ENCODE measurements at regions not wholly inside any gene's neighbourhood (a gene's known extent, or its start where the extent isn't known, plus 50 kb on each side); places are given as distances from the start of the nearest gene placed in this dataset.

- FAIRE-seq (no peak), DNase-seq (ENCODE audit: insufficient read length, low spot score) (no peak)
- no peak for TF ChIP-seq POLR2A (IDR thresholded peaks at IDR 0.05; ENCODE audit: low read depth, low read length)
Observed at GRCh38 chr4:137468836-137469235, 63.5 kb downstream of the PCDH18 start.

GRCh38 chr4:137467537-137467936, 64.8 kb downstream of the PCDH18 start:
- DNase-seq (ENCODE audit: insufficient read length, low spot score) (no peak), FAIRE-seq (no peak)
- TF ChIP-seq POLR2A (IDR thresholded peaks at IDR 0.05; ENCODE audit: low read depth, low read length) = no peak

- no peak for TF ChIP-seq POLR2A (IDR thresholded peaks at IDR 0.05; ENCODE audit: low read depth, low read length)
- FAIRE-seq = no peak
- DNase-seq (ENCODE audit: insufficient read length, low spot score) = no peak
Observed at GRCh38 chr4:137463377-137464003, 68.8 kb downstream of the PCDH18 start.

GRCh38 chr4:137455647-137456321, 76.5 kb downstream of the PCDH18 start:
- DNase-seq (ENCODE audit: insufficient read length, low spot score) (no peak), FAIRE-seq (no peak)
- no peak for TF ChIP-seq POLR2A (IDR thresholded peaks at IDR 0.05; ENCODE audit: low read depth, low read length)

- DNase-seq (ENCODE audit: insufficient read length, low spot score) = no peak
- FAIRE-seq = no peak
- TF ChIP-seq POLR2A (IDR thresholded peaks at IDR 0.05; ENCODE audit: low read depth, low read length) = no peak
Observed at GRCh38 chr4:137454767-137455166, 77.5 kb downstream of the PCDH18 start.

- FAIRE-seq (no peak), DNase-seq (ENCODE audit: insufficient read length, low spot score) (no peak)
- TF ChIP-seq POLR2A (IDR thresholded peaks at IDR 0.05; ENCODE audit: low read depth, low read length) = no peak
Observed at GRCh38 chr4:137452799-137453198, 79.5 kb downstream of the PCDH18 start.

- TF ChIP-seq POLR2A (IDR thresholded peaks at IDR 0.05; ENCODE audit: low read depth, low read length) = no peak
- FAIRE-seq (no peak), DNase-seq (ENCODE audit: insufficient read length, low spot score) (no peak)
Observed at GRCh38 chr4:137451172-137451825, 81.0 kb downstream of the PCDH18 start.

- FAIRE-seq (no peak), DNase-seq (ENCODE audit: insufficient read length, low spot score) (no peak)
- no peak for TF ChIP-seq POLR2A (IDR thresholded peaks at IDR 0.05; ENCODE audit: low read depth, low read length)
Observed at GRCh38 chr4:137448402-137448801, 83.9 kb downstream of the PCDH18 start.

- FAIRE-seq = no peak
- TF ChIP-seq POLR2A (IDR thresholded peaks at IDR 0.05; ENCODE audit: low read depth, low read length) = no peak
- no peak for DNase-seq (ENCODE audit: insufficient read length, low spot score)
Observed at GRCh38 chr4:137446071-137446470, 86.2 kb downstream of the PCDH18 start.

- FAIRE-seq (no peak), DNase-seq (ENCODE audit: insufficient read length, low spot score) (no peak)
- TF ChIP-seq POLR2A (IDR thresholded peaks at IDR 0.05; ENCODE audit: low read depth, low read length) = no peak
Observed at GRCh38 chr4:137443031-137443800, 89.1 kb downstream of the PCDH18 start.

GRCh38 chr4:137432446-137433311, 99.6 kb downstream of the PCDH18 start:
- DNase-seq (ENCODE audit: insufficient read length, low spot score) (no peak), FAIRE-seq (no peak)
- TF ChIP-seq POLR2A (IDR thresholded peaks at IDR 0.05; ENCODE audit: low read depth, low read length) = no peak

GRCh38 chr4:137430171-137430570, 102.1 kb downstream of the PCDH18 start:
- FAIRE-seq = no peak
- TF ChIP-seq POLR2A (IDR thresholded peaks at IDR 0.05; ENCODE audit: low read depth, low read length) = no peak
- no peak for DNase-seq (ENCODE audit: insufficient read length, low spot score)

- no peak for TF ChIP-seq POLR2A (IDR thresholded peaks at IDR 0.05; ENCODE audit: low read depth, low read length)
- no peak for DNase-seq (ENCODE audit: insufficient read length, low spot score)
- FAIRE-seq = no peak
Observed at GRCh38 chr4:137427411-137427810, 104.9 kb downstream of the PCDH18 start.

Measured in H54 (cell line).